Loucy (cell line): ENCODE measurements at regions not wholly inside any gene's neighbourhood (a gene's known extent, or its start where the extent isn't known, plus 50 kb on each side); places are given as distances from the start of the nearest gene placed in this dataset.

Source experiments
- H2AFZ ChIP-seq: fragments of 200-600 bp; sonication (generic); 2 replicates; pipeline ENCODE4 v1.6.0; 2016; ENCODE audit warnings: antibody characterized with exemption, mild to moderate bottlenecking, low read length, moderate library complexity
- H3F3A ChIP-seq: fragments of 200-600 bp; 2 replicates; pipeline ENCODE4 v1.6.0; 2016; ENCODE audit warnings: antibody characterized with exemption, low read depth, mild to moderate bottlenecking
- H3K27me3 ChIP-seq: fragments of 200-600 bp; sonication (generic); 2 replicates; pipeline ENCODE4 v1.6.1; 2014; ENCODE audit warnings: low read length, mild to moderate bottlenecking; ENCODE audit not compliant: insufficient read depth, poor library complexity, severe bottlenecking
- H3K36me3 ChIP-seq: fragments of 200-600 bp; sonication (generic); 2 replicates; pipeline ENCODE4 v1.6.1; 2016; ENCODE audit warnings: low read length; ENCODE audit not compliant: insufficient read depth
- H3K4me1 ChIP-seq: fragments of 200-600 bp; sonication (generic); 2 replicates; pipeline ENCODE4 v1.5.1; 2014; ENCODE audit warnings: low read length, mild to moderate bottlenecking; ENCODE audit not compliant: insufficient read depth, poor library complexity, severe bottlenecking
- H3K4me2 ChIP-seq: fragments of 200-600 bp; sonication (generic); 2 replicates; pipeline ENCODE4 v1.6.0; 2014; ENCODE audit warnings: antibody characterized with exemption, low read length, low read depth, mild to moderate bottlenecking; ENCODE audit not compliant: poor library complexity, severe bottlenecking
- H3K4me3 ChIP-seq: fragments of 200-600 bp; sonication (generic); 2 replicates; pipeline ENCODE4 v1.5.1; 2014; ENCODE audit warnings: low read length, mild to moderate bottlenecking, mixed read lengths; ENCODE audit not compliant: poor library complexity, severe bottlenecking
- H3K79me2 ChIP-seq: fragments of 200-600 bp; sonication (generic); 2 replicates; pipeline ENCODE4 v1.6.1; 2014; ENCODE audit warnings: low read length; ENCODE audit not compliant: insufficient read depth
- H3K9ac ChIP-seq: fragments of 200-600 bp; sonication (generic); 2 replicates; pipeline ENCODE4 v1.6.0; 2014; ENCODE audit warnings: mild to moderate bottlenecking, low read depth, low read length, moderate library complexity; ENCODE audit not compliant: poor library complexity, severe bottlenecking
- H3K9me2 ChIP-seq: fragments of 200-600 bp; sonication (generic); replicated peaks from 2 replicates; pipeline ENCODE4 v1.6.1; 2016; ENCODE audit warnings: low read depth, low read length, mixed read lengths
- H3K9me3 ChIP-seq: fragments of 200-600 bp; sonication (generic); 2 replicates; pipeline ENCODE4 v1.6.1; 2014; ENCODE audit warnings: mild to moderate bottlenecking, antibody characterized with exemption, low read length, low read depth; ENCODE audit not compliant: insufficient read depth
- H4K20me1 ChIP-seq: fragments of 200-600 bp; sonication (generic); 2 replicates; pipeline ENCODE4 v1.6.0; 2014; ENCODE audit warnings: antibody characterized with exemption, low read length, mild to moderate bottlenecking; ENCODE audit not compliant: insufficient read depth, poor library complexity, severe bottlenecking
- EZH2phosphoT487 ChIP-seq: fragments of 200-600 bp; IDR thresholded peaks from 2 replicates; pipeline ENCODE4 v1.6.1; 2018; ENCODE audit warnings: antibody characterized with exemption, mild to moderate bottlenecking, moderate library complexity, borderline replicate concordance
- TF ChIP-seq, protein P1 (sequence below): fragments of 200-600 bp; sonication (generic); conservative IDR thresholded peaks from 2 replicates; pipeline ENCODE4 v1.5.1; 2014; ENCODE audit warnings: mild to moderate bottlenecking, antibody characterized with exemption, low read length

DNA sequence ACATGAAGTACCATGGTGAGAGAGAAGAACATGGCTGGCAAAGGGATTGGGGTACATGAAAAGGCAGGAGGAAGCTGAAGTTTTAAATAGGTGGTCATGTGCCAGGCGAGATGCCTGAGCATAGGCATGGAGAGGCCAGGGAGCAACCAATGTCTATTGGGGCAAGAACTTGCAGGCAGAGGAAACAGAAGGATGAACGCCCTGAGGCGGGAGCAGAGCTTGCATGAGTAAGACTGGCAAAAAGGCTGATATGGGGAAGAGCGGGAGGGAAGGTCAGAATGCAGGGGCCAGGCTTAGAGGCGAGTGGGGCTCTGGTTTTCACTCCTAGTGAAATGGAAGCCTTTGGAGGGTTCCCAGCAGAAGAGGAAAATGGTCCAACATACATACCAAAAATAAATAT, 52.5 kb upstream of the VSTM5 start:
- no peaks in the 10 kb centered on the region for H3K9me2 ChIP-seq
- no peaks in the 10 kb centered on the region for H3K79me2 ChIP-seq
- H3K9me3 ChIP-seq: no peaks in the 10 kb centered on the region
- H3K4me2 ChIP-seq: no peak overlapping the region
- H3K27me3 ChIP-seq: no peaks in the 10 kb centered on the region
- H3K4me1 ChIP-seq: no peaks in the 10 kb centered on the region
- TF ChIP-seq, protein P1, sequence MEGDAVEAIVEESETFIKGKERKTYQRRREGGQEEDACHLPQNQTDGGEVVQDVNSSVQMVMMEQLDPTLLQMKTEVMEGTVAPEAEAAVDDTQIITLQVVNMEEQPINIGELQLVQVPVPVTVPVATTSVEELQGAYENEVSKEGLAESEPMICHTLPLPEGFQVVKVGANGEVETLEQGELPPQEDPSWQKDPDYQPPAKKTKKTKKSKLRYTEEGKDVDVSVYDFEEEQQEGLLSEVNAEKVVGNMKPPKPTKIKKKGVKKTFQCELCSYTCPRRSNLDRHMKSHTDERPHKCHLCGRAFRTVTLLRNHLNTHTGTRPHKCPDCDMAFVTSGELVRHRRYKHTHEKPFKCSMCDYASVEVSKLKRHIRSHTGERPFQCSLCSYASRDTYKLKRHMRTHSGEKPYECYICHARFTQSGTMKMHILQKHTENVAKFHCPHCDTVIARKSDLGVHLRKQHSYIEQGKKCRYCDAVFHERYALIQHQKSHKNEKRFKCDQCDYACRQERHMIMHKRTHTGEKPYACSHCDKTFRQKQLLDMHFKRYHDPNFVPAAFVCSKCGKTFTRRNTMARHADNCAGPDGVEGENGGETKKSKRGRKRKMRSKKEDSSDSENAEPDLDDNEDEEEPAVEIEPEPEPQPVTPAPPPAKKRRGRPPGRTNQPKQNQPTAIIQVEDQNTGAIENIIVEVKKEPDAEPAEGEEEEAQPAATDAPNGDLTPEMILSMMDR: no peak
- no peak for TF ChIP-seq EZH2phosphoT487
- H2AFZ ChIP-seq: no peak overlapping the region
- no peaks in the 10 kb centered on the region for H3F3A ChIP-seq
- no peaks in the 10 kb centered on the region for H4K20me1 ChIP-seq
- H3K4me3 ChIP-seq: no peak overlapping the region
- no peaks in the 10 kb centered on the region for H3K36me3 ChIP-seq
- no peak overlapping the region for H3K9ac ChIP-seq

DNA sequence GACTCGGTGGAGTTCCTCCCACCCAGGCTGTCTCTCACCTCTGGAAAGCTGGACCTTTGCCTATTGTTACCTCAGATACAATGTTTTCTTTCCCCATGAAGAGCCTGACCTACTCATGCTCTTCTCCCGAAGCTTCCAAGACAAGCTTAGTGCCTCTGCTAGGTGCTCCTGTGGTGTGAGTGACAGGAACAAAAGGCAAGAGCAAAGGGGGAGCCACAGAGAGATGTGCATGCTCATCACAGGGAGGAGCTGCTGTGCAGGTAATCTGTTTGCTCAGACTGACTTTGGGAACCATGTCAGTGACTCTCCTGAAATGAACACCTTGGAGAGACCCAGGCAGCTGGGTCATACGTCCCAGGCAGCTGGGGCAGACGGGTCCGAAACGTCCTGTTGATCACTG, 53.6 kb upstream of the VSTM5 start:
- H3K4me2 ChIP-seq: no peak overlapping the region

DNA sequence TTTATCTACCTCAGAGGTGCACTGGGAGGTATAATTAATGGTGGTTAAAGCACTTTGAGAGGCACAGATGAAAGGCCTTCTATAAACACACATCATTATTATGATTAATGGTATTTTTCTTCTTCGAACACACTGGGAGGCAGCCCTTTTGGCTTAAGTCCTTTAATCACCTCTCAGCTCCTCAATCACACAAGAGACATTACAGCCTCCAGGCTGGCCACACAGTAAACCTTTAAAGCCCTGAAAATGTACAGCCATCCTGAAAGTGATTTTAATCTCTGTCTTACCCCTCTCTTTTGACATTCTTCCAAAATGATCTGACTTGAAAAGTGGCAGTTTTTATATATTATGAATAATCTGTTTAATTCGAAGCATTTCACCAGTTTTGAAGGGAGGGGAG, 54.3 kb upstream of the VSTM5 start:
- H3K4me1 ChIP-seq: no peaks in the 10 kb centered on the region
- no peaks in the 10 kb centered on the region for H3K9me2 ChIP-seq
- H2AFZ ChIP-seq: no peak overlapping the region
- H3K4me3 ChIP-seq: no peak overlapping the region
- no peak for TF ChIP-seq EZH2phosphoT487
- TF ChIP-seq, protein P1: no peak
- H3K4me2 ChIP-seq: no peak overlapping the region
- no peaks in the 10 kb centered on the region for H3K9me3 ChIP-seq
- H4K20me1 ChIP-seq: no peaks in the 10 kb centered on the region
- H3K27me3 ChIP-seq: no peaks in the 10 kb centered on the region
- H3K36me3 ChIP-seq: no peaks in the 10 kb centered on the region
- no peaks in the 10 kb centered on the region for H3F3A ChIP-seq
- no peak overlapping the region for H3K9ac ChIP-seq
- no peaks in the 10 kb centered on the region for H3K79me2 ChIP-seq

More for the DNA sequence above, 53.6 kb upstream of the VSTM5 start:
- H3K9me2 ChIP-seq: no peaks in the 10 kb centered on the region
- no peaks in the 10 kb centered on the region for H3K4me1 ChIP-seq
- H3K36me3 ChIP-seq: no peaks in the 10 kb centered on the region
- no peak overlapping the region for H2AFZ ChIP-seq
- TF ChIP-seq, protein P1: no peak
- no peak for TF ChIP-seq EZH2phosphoT487
- H3K9ac ChIP-seq: no peak overlapping the region
- no peaks in the 10 kb centered on the region for H3K9me3 ChIP-seq
- no peak overlapping the region for H3K4me3 ChIP-seq
- no peaks in the 10 kb centered on the region for H4K20me1 ChIP-seq
- no peaks in the 10 kb centered on the region for H3K79me2 ChIP-seq
- no peaks in the 10 kb centered on the region for H3K27me3 ChIP-seq
- no peaks in the 10 kb centered on the region for H3F3A ChIP-seq
